Uterus (tissue), 2 donors: ENCODE measurements at regions not wholly inside any gene's neighbourhood (a gene's known extent, or its start where the extent isn't known, plus 50 kb on each side); places are given as distances from the start of the nearest gene placed in this dataset.

Source experiments
- POLR2A ChIP-seq, 2 donors: fragments of 450-650 bp; IDR thresholded peaks; one replicate each; pipeline ENCODE4 v1.6.1; 2016; ENCODE audit warnings: antibody characterized with exemption in 2 of 2, mild to moderate bottlenecking in 1 of 2, moderate library complexity in 1 of 2
- TF ChIP-seq, protein P1 (sequence below), 4 experiments: fragments of 200-600 bp in 2 of 4; fragments of 450-650 bp in 2 of 4; sonication (generic) in 2 of 4; IDR thresholded peaks; one replicate each; pipeline ENCODE4 v1.5.1; 2016 to 2019; ENCODE audit warnings: antibody characterized with exemption in 4 of 4, mild to moderate bottlenecking in 2 of 4, moderate library complexity in 1 of 4

DNA sequence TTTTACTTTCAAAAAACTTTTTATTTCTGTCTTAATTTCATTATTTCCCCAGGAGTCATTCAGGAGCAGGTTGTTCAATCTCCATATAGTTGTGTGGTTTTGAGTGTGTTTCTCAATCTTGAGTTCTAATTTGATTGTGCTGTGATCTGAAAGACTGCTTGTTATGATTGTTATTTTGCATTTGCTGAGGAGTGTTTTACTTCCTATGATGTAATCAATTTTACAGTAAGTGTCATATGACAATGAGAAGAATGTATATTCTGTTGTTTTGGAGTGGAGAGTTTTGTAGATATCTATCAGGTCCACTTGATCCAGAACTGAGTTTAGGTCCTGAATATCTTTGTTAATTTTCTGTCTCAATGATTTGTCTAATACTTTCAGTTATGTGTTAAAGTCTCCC, 706.9 kb upstream of the CTNND2 start:
- TF ChIP-seq, protein P1, sequence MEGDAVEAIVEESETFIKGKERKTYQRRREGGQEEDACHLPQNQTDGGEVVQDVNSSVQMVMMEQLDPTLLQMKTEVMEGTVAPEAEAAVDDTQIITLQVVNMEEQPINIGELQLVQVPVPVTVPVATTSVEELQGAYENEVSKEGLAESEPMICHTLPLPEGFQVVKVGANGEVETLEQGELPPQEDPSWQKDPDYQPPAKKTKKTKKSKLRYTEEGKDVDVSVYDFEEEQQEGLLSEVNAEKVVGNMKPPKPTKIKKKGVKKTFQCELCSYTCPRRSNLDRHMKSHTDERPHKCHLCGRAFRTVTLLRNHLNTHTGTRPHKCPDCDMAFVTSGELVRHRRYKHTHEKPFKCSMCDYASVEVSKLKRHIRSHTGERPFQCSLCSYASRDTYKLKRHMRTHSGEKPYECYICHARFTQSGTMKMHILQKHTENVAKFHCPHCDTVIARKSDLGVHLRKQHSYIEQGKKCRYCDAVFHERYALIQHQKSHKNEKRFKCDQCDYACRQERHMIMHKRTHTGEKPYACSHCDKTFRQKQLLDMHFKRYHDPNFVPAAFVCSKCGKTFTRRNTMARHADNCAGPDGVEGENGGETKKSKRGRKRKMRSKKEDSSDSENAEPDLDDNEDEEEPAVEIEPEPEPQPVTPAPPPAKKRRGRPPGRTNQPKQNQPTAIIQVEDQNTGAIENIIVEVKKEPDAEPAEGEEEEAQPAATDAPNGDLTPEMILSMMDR (IDR thresholded peaks at IDR 0.05): no peak
- no peak for TF ChIP-seq POLR2A (IDR thresholded peaks at IDR 0.05)
